GM23338 (cell line): ENCODE measurements at regions not wholly inside any gene's neighbourhood (a gene's known extent, or its start where the extent isn't known, plus 50 kb on each side); places are given as distances from the start of the nearest gene placed in this dataset.

Source experiments
- ATAC-seq: fragments of 200-7000 bp; cut with Tn5 transposase; 3 replicates; pipeline ENCODE4 v1.9.1; 2020
- DNase-seq: peaks from one replicate; pipeline ENCODE4 v3.0.0-alpha.2; 2015; ENCODE audit warnings: low spot score
- H2AFZ ChIP-seq: fragments of 200-600 bp; sonication (generic); 2 replicates; pipeline ENCODE4 v1.8.0; 2016; ENCODE audit warnings: antibody characterized with exemption, mild to moderate bottlenecking, moderate library complexity
- H3F3A ChIP-seq: fragments of 200-600 bp; sonication (generic); replicated peaks from 2 replicates; pipeline ENCODE4 v1.8.0; 2017; ENCODE audit warnings: antibody characterized with exemption, mixed run types, low read depth
- H3K27ac ChIP-seq: fragments of 200-600 bp; sonication (generic); 2 replicates; pipeline ENCODE4 v1.6.1; 2016; ENCODE audit warnings: low read depth
- H3K27me3 ChIP-seq: fragments of 200-600 bp; sonication (generic); 2 replicates; pipeline ENCODE4 v1.8.0; 2016; ENCODE audit warnings: mild to moderate bottlenecking, mixed run types, moderate library complexity; ENCODE audit not compliant: insufficient read depth
- H3K36me3 ChIP-seq: fragments of 200-600 bp; sonication (generic); 2 replicates; pipeline ENCODE4 v1.8.0; 2016; ENCODE audit warnings: mild to moderate bottlenecking; ENCODE audit not compliant: insufficient read depth
- H3K4me1 ChIP-seq: fragments of 200-600 bp; sonication (generic); 2 replicates; pipeline ENCODE4 v1.8.0; 2016; ENCODE audit warnings: mild to moderate bottlenecking, moderate library complexity; ENCODE audit not compliant: insufficient read depth
- H3K4me2 ChIP-seq: fragments of 200-600 bp; sonication (generic); 2 replicates; pipeline ENCODE4 v1.7.1; 2017; ENCODE audit warnings: mixed run types
- H3K4me3 ChIP-seq: fragments of 200-600 bp; sonication (generic); 2 replicates; pipeline ENCODE4 v1.6.1; 2016; ENCODE audit warnings: mixed run types
- H3K79me2 ChIP-seq: fragments of 200-600 bp; sonication (generic); replicated peaks from 2 replicates; pipeline ENCODE4 v1.8.0; 2017; ENCODE audit warnings: mild to moderate bottlenecking; ENCODE audit not compliant: insufficient read depth
- H3K9me2 ChIP-seq: fragments of 200-600 bp; sonication (generic); 2 replicates; pipeline ENCODE4 v1.8.0; 2017; ENCODE audit not compliant: insufficient read depth
- H4K20me1 ChIP-seq: fragments of 200-600 bp; sonication (generic); replicated peaks from 2 replicates; pipeline ENCODE4 v1.8.0; 2017; ENCODE audit warnings: mild to moderate bottlenecking; ENCODE audit not compliant: insufficient read depth
- H3K27ac Mint-ChIP-seq: 2 replicates; pipeline ENCODE4 v1.8.0; 2020; ENCODE audit warnings: inconsistent platforms, mild to moderate bottlenecking, moderate library complexity, mixed read lengths
- H3K27me3 Mint-ChIP-seq: 3 replicates; pipeline ENCODE4 v1.8.0; 2022; ENCODE audit warnings: low read depth, mild to moderate bottlenecking, moderate library complexity, mixed read lengths, inconsistent platforms; ENCODE audit not compliant: insufficient read depth, poor library complexity
- H3K36me3 Mint-ChIP-seq: 3 replicates; pipeline ENCODE4 v1.8.0; 2021; ENCODE audit warnings: low read depth, mild to moderate bottlenecking, inconsistent platforms, moderate library complexity, mixed read lengths
- H3K4me1 Mint-ChIP-seq: 3 replicates; pipeline ENCODE4 v1.8.0; 2020; ENCODE audit warnings: mild to moderate bottlenecking, inconsistent platforms, mixed read lengths
- H3K4me3 Mint-ChIP-seq: 3 replicates; pipeline ENCODE4 v1.8.0; 2021; ENCODE audit warnings: moderate library complexity, mild to moderate bottlenecking, inconsistent platforms, mixed read lengths
- H3K9me3 Mint-ChIP-seq: 3 replicates; pipeline ENCODE4 v1.8.0; 2020; ENCODE audit warnings: moderate library complexity, mild to moderate bottlenecking, inconsistent platforms, mixed read lengths
- CREB1 ChIP-seq: fragments of 250-450 bp; sonication (Bioruptor Pico); IDR thresholded peaks from 2 replicates; pipeline ENCODE4 v1.5.0; 2020; ENCODE audit warnings: low read depth, mild to moderate bottlenecking, moderate library complexity
- EZH2 ChIP-seq: fragments of 200-600 bp; sonication (generic); IDR thresholded peaks from one replicate; pipeline ENCODE4 v1.8.0; 2017; ENCODE audit warnings: antibody characterized with exemption, mild to moderate bottlenecking, low read depth; ENCODE audit not compliant: unreplicated experiment
- EZH2phosphoT487 ChIP-seq: fragments of 200-600 bp; sonication (generic); IDR thresholded peaks from one replicate; pipeline ENCODE4 v1.8.1; 2018; ENCODE audit warnings: antibody characterized with exemption; ENCODE audit not compliant: unreplicated experiment
- JUNB ChIP-seq: IDR thresholded peaks from one replicate; pipeline ENCODE4 v1.6.1; 2016; ENCODE audit warnings: antibody characterized with exemption; ENCODE audit not compliant: unreplicated experiment
- NANOG ChIP-seq: IDR thresholded peaks from 2 replicates; pipeline ENCODE4 v1.6.1; 2016; ENCODE audit warnings: antibody characterized with exemption, borderline replicate concordance
- ZNF114 ChIP-seq: fragments of 250-450 bp; sonication (Bioruptor Pico); IDR thresholded peaks from 2 replicates; pipeline ENCODE4 v1.5.0; 2020; ENCODE audit warnings: mild to moderate bottlenecking, moderate library complexity
- ZNF331 ChIP-seq: fragments of 250-450 bp; sonication (Bioruptor Pico); IDR thresholded peaks from 2 replicates; pipeline ENCODE4 v1.5.0; 2020; ENCODE audit warnings: low read depth, mild to moderate bottlenecking, moderate library complexity
- TF ChIP-seq, protein P1 (sequence below): IDR thresholded peaks from one replicate; pipeline ENCODE4 v1.6.1; 2018; ENCODE audit warnings: antibody characterized with exemption; ENCODE audit not compliant: unreplicated experiment
- TF ChIP-seq, protein P2 (sequence below): fragments of 250-450 bp; sonication (Bioruptor Pico); IDR thresholded peaks from 2 replicates; pipeline ENCODE4 v1.5.0; 2020; ENCODE audit warnings: mild to moderate bottlenecking, moderate library complexity

DNA sequence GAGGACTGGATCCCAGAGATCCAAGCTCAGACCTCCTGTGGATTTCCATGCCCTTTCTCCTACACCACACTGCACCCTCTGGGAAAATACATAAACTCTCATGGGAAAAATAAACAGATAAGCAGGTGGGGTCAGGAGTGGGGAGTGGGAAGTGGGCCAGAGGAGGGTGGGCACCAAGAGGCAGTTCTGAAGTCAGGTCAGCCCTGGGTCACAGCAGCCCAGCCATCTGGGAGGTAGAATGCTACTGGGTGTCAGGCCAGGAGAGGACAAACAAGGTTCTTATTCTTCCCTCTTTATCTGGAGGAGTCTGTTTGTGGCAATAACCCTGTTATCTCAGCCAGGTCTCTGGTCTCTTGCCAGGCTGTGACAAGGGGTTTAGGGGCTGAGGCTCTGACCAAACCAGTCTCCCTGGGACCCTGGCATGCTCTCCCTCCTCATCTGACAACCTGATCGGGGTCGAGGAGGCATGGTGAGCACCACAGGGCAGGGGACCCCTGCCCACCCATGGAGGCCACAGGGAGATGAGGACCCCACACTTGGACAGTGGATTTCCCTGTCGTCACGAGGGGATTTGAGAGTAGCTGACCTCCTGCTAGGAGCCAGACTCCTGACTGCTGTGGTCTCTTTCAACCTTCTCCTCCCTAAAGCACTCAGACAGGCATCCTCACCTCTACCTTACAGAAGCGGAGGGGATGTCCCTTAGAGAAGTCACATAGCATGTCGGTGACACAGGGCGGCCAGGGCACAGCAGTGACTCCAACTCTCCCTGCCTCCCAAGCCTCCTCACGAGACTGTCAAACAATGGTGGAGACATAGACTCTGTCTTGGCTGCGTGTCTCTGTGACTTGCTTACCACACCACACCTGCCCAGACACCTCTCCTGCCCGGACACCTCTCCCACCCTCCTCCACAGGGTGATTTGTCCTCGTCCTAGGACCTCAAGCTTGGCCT lies 51.3 kb upstream of the IFFO2 start:
- H3K79me2 ChIP-seq: no peaks in the 10 kb centered on the region
- Mint-ChIP-seq H3K9me3 (no peaks in the 10 kb centered on the region; the same call in 2 of the 3 replicates), H3K36me3 (no peaks in the 10 kb centered on the region), H3K27me3 (peaks cover 18% of the 10 kb centered on the region), H3K4me1 (peaks cover 37% of the 10 kb centered on the region), H3K27ac (no peak overlapping the region), H3K4me3 (no peak overlapping the region)
- ATAC-seq: no peak
- peaks cover 16% of the 10 kb centered on the region for H3K4me1 ChIP-seq
- H3K4me2 ChIP-seq: no peak overlapping the region
- H3K27me3 ChIP-seq: no peaks in the 10 kb centered on the region
- no peaks in the 10 kb centered on the region for H4K20me1 ChIP-seq
- H2AFZ ChIP-seq: no peak overlapping the region
- DNase-seq: no peak
- H3K9me2 ChIP-seq: no peaks in the 10 kb centered on the region
- H3K4me3 ChIP-seq: no peak overlapping the region
- H3K27ac ChIP-seq: no peak overlapping the region
- H3F3A ChIP-seq: no peaks in the 10 kb centered on the region
- TF ChIP-seq, protein P1, sequence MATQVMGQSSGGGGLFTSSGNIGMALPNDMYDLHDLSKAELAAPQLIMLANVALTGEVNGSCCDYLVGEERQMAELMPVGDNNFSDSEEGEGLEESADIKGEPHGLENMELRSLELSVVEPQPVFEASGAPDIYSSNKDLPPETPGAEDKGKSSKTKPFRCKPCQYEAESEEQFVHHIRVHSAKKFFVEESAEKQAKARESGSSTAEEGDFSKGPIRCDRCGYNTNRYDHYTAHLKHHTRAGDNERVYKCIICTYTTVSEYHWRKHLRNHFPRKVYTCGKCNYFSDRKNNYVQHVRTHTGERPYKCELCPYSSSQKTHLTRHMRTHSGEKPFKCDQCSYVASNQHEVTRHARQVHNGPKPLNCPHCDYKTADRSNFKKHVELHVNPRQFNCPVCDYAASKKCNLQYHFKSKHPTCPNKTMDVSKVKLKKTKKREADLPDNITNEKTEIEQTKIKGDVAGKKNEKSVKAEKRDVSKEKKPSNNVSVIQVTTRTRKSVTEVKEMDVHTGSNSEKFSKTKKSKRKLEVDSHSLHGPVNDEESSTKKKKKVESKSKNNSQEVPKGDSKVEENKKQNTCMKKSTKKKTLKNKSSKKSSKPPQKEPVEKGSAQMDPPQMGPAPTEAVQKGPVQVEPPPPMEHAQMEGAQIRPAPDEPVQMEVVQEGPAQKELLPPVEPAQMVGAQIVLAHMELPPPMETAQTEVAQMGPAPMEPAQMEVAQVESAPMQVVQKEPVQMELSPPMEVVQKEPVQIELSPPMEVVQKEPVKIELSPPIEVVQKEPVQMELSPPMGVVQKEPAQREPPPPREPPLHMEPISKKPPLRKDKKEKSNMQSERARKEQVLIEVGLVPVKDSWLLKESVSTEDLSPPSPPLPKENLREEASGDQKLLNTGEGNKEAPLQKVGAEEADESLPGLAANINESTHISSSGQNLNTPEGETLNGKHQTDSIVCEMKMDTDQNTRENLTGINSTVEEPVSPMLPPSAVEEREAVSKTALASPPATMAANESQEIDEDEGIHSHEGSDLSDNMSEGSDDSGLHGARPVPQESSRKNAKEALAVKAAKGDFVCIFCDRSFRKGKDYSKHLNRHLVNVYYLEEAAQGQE: no peak
- no peak for TF ChIP-seq CREB1 (CRISPR knock-in tag)
- H3K36me3 ChIP-seq: no peaks in the 10 kb centered on the region

GRCh38 chr1:19006837-19007271 lies 50.4 kb upstream of the IFFO2 start:
- no peaks in the 10 kb centered on the region for H3K36me3 Mint-ChIP-seq
- peaks cover 6% of the 10 kb centered on the region for H3K9me3 Mint-ChIP-seq
- no peak overlapping the region for H3K4me3 Mint-ChIP-seq
- no peaks in the 10 kb centered on the region for H3K36me3 ChIP-seq
- H3F3A ChIP-seq: no peaks in the 10 kb centered on the region
- H3K27me3 Mint-ChIP-seq: peaks cover 12% of the 10 kb centered on the region
- no peaks in the 10 kb centered on the region for H3K9me2 ChIP-seq
- no peak overlapping the region for H3K4me2 ChIP-seq
- no peaks in the 10 kb centered on the region for H3K79me2 ChIP-seq
- no peak overlapping the region for H3K27ac ChIP-seq
- no peak overlapping the region for H3K27ac Mint-ChIP-seq
- peaks cover 11% of the 10 kb centered on the region for H3K4me1 ChIP-seq
- ATAC-seq (no peak), DNase-seq (no peak)
- H3K27me3 ChIP-seq: no peaks in the 10 kb centered on the region
- H3K4me3 ChIP-seq: no peak overlapping the region
- no peak overlapping the region for H2AFZ ChIP-seq
- H3K4me1 Mint-ChIP-seq: peaks cover 28% of the 10 kb centered on the region
- no peaks in the 10 kb centered on the region for H4K20me1 ChIP-seq
- TF ChIP-seq EZH2phosphoT487 (no peak), JUNB (no peak), NANOG (no peak), ZNF114 (CRISPR knock-in tag) (no peak), EZH2 (no peak), ZNF331 (CRISPR knock-in tag) (no peak)
- TF ChIP-seq, protein P2, sequence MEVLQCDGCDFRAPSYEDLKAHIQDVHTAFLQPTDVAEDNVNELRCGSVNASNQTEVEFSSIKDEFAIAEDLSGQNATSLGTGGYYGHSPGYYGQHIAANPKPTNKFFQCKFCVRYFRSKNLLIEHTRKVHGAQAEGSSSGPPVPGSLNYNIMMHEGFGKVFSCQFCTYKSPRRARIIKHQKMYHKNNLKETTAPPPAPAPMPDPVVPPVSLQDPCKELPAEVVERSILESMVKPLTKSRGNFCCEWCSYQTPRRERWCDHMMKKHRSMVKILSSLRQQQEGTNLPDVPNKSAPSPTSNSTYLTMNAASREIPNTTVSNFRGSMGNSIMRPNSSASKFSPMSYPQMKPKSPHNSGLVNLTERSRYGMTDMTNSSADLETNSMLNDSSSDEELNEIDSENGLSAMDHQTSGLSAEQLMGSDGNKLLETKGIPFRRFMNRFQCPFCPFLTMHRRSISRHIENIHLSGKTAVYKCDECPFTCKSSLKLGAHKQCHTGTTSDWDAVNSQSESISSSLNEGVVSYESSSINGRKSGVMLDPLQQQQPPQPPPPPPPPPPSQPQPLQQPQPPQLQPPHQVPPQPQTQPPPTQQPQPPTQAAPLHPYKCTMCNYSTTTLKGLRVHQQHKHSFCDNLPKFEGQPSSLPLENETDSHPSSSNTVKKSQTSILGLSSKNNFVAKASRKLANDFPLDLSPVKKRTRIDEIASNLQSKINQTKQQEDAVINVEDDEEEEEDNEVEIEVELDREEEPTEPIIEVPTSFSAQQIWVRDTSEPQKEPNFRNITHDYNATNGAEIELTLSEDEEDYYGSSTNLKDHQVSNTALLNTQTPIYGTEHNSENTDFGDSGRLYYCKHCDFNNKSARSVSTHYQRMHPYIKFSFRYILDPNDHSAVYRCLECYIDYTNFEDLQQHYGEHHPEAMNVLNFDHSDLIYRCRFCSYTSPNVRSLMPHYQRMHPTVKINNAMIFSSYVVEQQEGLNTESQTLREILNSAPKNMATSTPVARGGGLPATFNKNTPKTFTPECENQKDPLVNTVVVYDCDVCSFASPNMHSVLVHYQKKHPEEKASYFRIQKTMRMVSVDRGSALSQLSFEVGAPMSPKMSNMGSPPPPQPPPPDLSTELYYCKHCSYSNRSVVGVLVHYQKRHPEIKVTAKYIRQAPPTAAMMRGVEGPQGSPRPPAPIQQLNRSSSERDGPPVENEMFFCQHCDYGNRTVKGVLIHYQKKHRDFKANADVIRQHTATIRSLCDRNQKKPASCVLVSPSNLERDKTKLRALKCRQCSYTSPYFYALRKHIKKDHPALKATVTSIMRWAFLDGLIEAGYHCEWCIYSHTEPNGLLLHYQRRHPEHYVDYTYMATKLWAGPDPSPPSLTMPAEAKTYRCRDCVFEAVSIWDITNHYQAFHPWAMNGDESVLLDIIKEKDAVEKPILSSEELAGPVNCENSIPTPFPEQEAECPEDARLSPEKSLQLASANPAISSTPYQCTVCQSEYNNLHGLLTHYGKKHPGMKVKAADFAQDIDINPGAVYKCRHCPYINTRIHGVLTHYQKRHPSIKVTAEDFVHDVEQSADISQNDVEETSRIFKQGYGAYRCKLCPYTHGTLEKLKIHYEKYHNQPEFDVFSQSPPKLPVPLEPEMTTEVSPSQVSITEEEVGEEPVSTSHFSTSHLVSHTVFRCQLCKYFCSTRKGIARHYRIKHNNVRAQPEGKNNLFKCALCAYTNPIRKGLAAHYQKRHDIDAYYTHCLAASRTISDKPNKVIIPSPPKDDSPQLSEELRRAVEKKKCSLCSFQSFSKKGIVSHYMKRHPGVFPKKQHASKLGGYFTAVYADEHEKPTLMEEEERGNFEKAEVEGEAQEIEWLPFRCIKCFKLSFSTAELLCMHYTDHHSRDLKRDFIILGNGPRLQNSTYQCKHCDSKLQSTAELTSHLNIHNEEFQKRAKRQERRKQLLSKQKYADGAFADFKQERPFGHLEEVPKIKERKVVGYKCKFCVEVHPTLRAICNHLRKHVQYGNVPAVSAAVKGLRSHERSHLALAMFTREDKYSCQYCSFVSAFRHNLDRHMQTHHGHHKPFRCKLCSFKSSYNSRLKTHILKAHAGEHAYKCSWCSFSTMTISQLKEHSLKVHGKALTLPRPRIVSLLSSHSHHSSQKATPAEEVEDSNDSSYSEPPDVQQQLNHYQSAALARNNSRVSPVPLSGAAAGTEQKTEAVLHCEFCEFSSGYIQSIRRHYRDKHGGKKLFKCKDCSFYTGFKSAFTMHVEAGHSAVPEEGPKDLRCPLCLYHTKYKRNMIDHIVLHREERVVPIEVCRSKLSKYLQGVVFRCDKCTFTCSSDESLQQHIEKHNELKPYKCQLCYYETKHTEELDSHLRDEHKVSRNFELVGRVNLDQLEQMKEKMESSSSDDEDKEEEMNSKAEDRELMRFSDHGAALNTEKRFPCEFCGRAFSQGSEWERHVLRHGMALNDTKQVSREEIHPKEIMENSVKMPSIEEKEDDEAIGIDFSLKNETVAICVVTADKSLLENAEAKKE (CRISPR knock-in tag): no peak
